SU-DHL-6 (cell line): ENCODE measurements at regions not wholly inside any gene's neighbourhood (a gene's known extent, or its start where the extent isn't known, plus 50 kb on each side); places are given as distances from the start of the nearest gene placed in this dataset.

Experiments used
- EZH2phosphoT487 ChIP-seq: fragments of 200-600 bp; sonication (generic), shearing (Covaris generic); conservative IDR thresholded peaks from 2 replicates; pipeline ENCODE4 v1.6.1; 2018; ENCODE audit warnings: mild to moderate bottlenecking, antibody characterized with exemption, low read length, moderate library complexity, mixed read lengths
- TF ChIP-seq, protein P1 (sequence below): fragments of 200-600 bp; sonication (generic); IDR thresholded peaks from one replicate; pipeline ENCODE4 v1.5.1; 2017; ENCODE audit warnings: antibody characterized with exemption, mild to moderate bottlenecking, low read length, moderate library complexity; ENCODE audit not compliant: insufficient read depth, poor library complexity, severe bottlenecking

DNA sequence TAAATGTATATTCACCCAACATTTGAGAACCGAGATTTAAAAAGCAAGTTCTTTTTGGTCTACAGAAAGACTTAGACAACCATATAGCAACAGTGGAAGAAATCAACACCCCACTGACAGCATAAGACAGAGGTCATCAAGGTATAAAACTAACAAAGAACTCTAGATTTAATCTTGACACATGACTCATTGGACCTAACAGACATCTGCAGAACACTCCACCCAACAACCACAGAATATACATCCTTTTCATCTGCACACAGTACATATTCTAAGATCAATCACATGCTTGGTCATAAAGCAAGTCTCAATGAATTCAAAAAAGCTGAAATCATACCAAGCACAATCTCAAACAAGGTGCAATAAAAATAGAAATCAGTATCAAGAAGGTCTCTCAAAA is 65.8 kb downstream of the SPIN4 start:
- TF ChIP-seq, protein P1, sequence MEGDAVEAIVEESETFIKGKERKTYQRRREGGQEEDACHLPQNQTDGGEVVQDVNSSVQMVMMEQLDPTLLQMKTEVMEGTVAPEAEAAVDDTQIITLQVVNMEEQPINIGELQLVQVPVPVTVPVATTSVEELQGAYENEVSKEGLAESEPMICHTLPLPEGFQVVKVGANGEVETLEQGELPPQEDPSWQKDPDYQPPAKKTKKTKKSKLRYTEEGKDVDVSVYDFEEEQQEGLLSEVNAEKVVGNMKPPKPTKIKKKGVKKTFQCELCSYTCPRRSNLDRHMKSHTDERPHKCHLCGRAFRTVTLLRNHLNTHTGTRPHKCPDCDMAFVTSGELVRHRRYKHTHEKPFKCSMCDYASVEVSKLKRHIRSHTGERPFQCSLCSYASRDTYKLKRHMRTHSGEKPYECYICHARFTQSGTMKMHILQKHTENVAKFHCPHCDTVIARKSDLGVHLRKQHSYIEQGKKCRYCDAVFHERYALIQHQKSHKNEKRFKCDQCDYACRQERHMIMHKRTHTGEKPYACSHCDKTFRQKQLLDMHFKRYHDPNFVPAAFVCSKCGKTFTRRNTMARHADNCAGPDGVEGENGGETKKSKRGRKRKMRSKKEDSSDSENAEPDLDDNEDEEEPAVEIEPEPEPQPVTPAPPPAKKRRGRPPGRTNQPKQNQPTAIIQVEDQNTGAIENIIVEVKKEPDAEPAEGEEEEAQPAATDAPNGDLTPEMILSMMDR, result no peak
- no peak for TF ChIP-seq EZH2phosphoT487
